ENCODE measurements at regions not wholly inside any gene's neighbourhood (a gene's known extent, or its start where the extent isn't known, plus 50 kb on each side); places are given as distances from the start of the nearest gene placed in this dataset.

GRCh38 chr4:16450724-16451123 lies 224.5 kb upstream of the TAPT1 start:
- Mint-ChIP-seq H3K4me3 (no peak overlapping the region), H3K27ac (no peak overlapping the region), H3K4me1 (ENCODE audit: unreplicated experiment) (peaks cover 7% of the 10 kb centered on the region), H3K36me3 (no peaks in the 10 kb centered on the region), H3K9me3 (no peaks in the 10 kb centered on the region), H3K27me3 (no peaks in the 10 kb centered on the region)
- TF ChIP-seq CTCF (conservative IDR thresholded peaks at IDR 0.05): peak; percentile 50
- DNase-seq (ENCODE audit: extremely low spot score, unreplicated experiment): no peak

- no peak for TF ChIP-seq CTCF (conservative IDR thresholded peaks at IDR 0.05)
- Mint-ChIP-seq H3K9me3 (no peaks in the 10 kb centered on the region), H3K27ac (no peak overlapping the region), H3K4me3 (no peak overlapping the region), H3K36me3 (no peaks in the 10 kb centered on the region), H3K27me3 (no peaks in the 10 kb centered on the region), H3K4me1 (ENCODE audit: unreplicated experiment) (peaks cover 7% of the 10 kb centered on the region)
- DNase-seq (ENCODE audit: extremely low spot score, unreplicated experiment): no peak
These were observed 223.8 kb upstream of the TAPT1 start for GRCh38 chr4:16450031-16450430.

- no peak for TF ChIP-seq CTCF (conservative IDR thresholded peaks at IDR 0.05)
- no peaks in the 10 kb centered on the region for H3K36me3 Mint-ChIP-seq
- H3K27me3 Mint-ChIP-seq: no peaks in the 10 kb centered on the region
- peaks cover 7% of the 10 kb centered on the region for H3K4me1 Mint-ChIP-seq (ENCODE audit: unreplicated experiment)
- no peak overlapping the region for H3K4me3 Mint-ChIP-seq
- no peak for DNase-seq (ENCODE audit: extremely low spot score, unreplicated experiment)
- no peak overlapping the region for H3K27ac Mint-ChIP-seq
- H3K9me3 Mint-ChIP-seq: no peaks in the 10 kb centered on the region
These were observed 223.1 kb upstream of the TAPT1 start for GRCh38 chr4:16449406-16449805.

- TF ChIP-seq CTCF (conservative IDR thresholded peaks at IDR 0.05): no peak
- Mint-ChIP-seq H3K9me3 (no peaks in the 10 kb centered on the region), H3K4me3 (no peak overlapping the region), H3K36me3 (no peaks in the 10 kb centered on the region), H3K27ac (no peak overlapping the region), H3K4me1 (ENCODE audit: unreplicated experiment) (peaks cover 7% of the 10 kb centered on the region), H3K27me3 (no peaks in the 10 kb centered on the region)
- no peak for DNase-seq (ENCODE audit: extremely low spot score, unreplicated experiment)
These were observed 222.1 kb upstream of the TAPT1 start for GRCh38 chr4:16448241-16448840.

GRCh38 chr4:16443504-16444088 lies 217.3 kb upstream of the TAPT1 start:
- H3K27ac Mint-ChIP-seq: no peak overlapping the region
- no peaks in the 10 kb centered on the region for H3K4me1 Mint-ChIP-seq (ENCODE audit: unreplicated experiment)
- H3K36me3 Mint-ChIP-seq: no peaks in the 10 kb centered on the region
- no peak for DNase-seq (ENCODE audit: extremely low spot score, unreplicated experiment)
- H3K9me3 Mint-ChIP-seq: no peaks in the 10 kb centered on the region
- peaks cover 14% of the 10 kb centered on the region for H3K27me3 Mint-ChIP-seq
- TF ChIP-seq CTCF (conservative IDR thresholded peaks at IDR 0.05): peak; percentile 80
- H3K4me3 Mint-ChIP-seq: no peak overlapping the region
